Stimulated activated CD8-positive, alpha-beta memory T cell treated with anti-CD3 and anti-CD28 coated beads, Interleukin-7, amount 100 ng/mL, for 48 hours (primary cell): ENCODE measurements at regions not wholly inside any gene's neighbourhood (a gene's known extent, or its start where the extent isn't known, plus 50 kb on each side); places are given as distances from the start of the nearest gene placed in this dataset.

ENCODE experiments used
- DNase-seq, 2 donors: peaks; one replicate each; pipeline ENCODE4 v3.0.0-alpha.2; 2020; ENCODE audit warnings: low read depth in 1 of 2; ENCODE audit errors: extremely low read depth in 1 of 2

DNA sequence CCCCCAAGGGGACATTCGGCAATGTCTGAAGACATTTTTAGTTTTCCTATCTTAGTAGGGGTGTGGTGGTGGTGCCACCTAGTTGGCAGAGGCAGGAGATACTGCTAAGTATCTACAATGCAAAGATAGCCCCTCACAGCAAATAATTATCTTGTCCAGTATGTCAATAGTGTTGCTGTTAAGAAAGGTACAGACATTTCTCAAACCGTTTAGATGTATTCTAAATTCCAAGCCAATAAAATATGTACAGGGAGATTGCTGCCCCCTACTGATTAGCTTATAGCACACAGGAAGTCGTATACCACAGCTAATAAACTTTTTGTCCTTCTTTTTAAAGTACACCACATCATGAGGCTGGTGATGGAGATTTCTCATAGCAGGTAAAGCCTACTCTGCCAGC, 260.5 kb downstream of the TMA16 start:
- no peak for DNase-seq

DNA sequence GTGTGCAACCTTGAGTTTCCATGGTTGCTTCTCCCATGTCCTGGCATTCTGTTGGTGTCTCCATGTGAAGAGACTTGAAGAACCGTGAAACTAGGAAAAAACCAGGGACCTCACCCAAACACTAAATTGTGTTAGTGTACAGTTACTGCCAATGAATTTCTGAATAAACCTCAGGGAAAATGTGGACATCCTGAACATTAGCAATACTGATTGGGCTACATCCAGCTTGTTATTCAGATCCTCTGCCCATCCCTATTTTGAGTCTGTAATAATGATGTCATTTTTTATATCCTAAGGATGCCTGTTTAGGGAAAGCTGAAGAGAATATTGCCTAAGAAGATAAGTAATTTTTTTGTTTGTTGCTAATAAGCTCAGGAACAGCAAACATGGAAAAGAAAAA, 262.7 kb downstream of the TMA16 start:
- DNase-seq = no peak

DNA sequence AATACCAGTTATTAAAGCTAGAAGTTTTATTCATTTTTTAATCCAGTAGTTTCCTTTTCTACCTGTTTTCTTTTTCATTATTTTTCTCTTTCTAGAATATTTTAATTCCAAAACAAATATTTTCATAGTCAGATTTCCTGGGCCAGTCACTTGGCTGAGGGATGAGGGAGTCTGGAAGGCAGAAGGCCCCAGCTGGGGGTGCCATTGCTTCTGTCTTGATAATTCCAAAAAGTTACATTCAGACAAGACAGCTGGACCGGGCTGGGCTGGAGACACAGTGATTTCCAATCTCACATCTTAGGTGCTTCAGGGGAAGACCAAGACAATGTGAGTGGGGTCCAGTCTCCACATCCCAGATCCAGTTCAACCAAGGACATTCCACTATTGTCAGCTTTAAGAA, 263.5 kb downstream of the TMA16 start:
- DNase-seq = no peak

DNA sequence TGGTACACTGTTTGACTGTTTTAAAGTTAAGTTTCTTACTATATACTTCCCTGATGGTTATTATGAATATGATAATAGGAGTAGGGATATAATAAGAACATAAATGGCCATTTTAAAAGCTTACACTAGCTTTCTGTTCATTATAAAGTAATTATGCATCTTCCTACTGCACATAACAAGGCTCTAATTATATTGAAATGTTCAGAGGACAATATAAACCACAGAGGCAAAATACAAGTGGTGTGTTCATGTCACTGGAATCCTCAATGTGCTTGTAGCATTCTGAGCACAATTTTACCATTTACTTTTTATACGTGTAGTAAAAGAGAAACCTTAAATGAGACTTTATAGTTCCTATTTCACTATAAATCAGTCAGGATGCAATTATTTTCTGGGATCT, 268.3 kb downstream of the TMA16 start:
- no peak for DNase-seq

DNA sequence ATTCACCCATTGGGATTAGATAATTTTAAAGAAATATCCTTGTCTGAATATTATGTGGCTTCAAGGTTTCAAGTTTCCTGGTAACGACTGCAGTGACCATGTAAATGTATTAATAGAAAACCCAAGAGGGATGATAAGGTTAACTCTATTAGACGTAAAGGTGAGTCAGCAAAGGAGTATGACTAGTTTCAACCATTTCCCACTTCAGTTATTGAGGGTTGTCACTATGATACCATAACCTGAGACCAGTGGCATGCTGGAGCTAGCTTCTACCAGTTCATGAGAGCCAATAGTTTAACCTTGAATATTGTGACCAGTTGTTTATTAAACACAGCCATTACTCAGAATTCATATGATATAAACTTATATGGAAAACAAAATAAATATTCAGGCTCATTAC, 270.1 kb downstream of the TMA16 start:
- DNase-seq = no peak

DNA sequence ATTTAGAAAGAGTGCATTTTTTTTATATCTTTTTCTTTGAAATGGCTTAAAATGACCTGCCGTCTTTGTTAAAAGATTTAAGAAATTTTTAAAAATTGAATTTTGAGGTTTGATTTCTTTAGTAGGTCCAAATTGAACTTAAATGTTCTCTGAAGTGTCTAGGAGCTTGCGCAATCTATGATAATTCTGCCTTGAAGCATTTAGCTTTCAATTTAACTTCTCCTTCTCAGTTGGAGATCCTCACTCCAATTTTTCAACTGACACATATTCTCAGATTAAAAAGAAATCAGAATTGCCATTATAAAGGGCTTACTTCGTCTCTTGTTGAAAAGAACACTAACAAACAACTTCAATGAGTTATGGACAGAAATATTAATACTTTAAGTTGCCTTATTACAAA, 273.5 kb downstream of the TMA16 start:
- no peak for DNase-seq

DNA sequence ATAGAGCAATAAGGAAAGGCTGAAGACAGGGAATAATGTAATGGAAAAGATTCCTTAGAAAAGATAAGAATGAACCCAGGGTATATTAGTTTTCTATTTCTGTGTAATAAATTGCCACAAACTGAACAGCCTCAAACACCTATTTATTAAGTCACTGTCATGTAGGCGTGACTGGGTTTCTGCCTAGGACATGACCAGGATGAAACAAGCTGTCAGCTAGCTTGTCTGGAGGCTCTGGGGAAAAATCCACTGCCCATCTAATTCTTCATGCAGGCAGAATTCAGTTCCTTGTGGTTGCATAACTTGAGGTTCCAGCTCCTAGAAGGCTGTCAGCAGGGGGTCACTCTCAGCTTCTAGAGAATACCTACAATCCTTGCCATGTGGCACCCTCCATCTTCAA, 277.7 kb downstream of the TMA16 start:
- DNase-seq = no peak

DNA sequence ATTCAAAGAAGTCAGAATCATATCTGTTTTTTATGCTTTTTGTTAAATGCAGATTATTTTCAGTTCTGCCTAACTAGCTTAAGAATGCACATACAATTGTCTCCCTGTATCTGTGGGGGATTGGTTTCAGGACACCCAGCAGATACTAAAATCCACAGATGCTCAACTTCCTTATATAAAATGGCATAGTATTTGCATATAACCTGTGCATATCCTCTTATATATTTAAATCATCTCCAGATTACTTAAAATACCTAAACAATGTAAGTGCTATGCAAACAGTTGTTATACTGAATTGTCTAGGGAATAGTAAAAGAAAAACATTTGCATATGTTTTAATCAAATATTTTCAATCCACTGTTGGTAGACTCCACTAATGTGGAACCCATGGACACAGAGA, 279.4 kb downstream of the TMA16 start:
- no peak for DNase-seq

DNA sequence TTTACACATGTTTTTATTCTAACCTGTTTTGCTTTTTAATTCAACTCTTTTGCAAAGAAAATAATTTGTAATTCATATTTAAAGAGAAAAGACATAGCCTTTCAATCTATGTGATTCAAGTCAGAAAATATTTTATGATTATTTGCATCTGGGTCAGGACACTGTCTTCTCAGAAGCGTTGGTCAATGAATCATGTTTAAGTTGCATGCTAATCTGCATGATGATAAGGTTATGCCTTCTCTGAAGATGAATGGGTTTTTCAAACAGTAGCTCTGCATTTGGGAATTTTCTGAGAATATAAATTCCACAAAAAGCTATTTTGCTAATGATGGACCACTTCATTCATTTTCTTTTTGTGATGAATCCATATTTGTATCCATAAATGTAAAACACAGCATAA, 282.5 kb downstream of the TMA16 start:
- DNase-seq = no peak

DNA sequence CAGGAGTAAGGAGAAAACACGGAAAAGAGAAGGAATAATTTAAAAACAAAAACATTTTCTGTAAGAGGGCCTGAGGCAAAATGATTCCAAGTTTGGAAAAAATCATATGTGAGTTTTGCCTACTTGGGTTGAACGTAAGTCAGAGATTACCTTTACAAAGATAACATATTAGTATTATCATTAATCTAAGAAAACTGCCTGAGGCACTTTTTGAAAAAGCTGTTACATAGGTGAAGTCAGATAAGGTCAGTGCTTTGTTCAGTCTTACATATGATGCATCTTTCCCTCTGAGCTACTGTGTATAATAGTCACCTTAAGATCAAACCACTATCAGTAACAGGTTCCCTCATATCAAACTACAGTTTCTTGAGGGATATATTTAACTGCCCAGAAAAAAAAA, 287.2 kb downstream of the TMA16 start:
- DNase-seq = no peak

DNA sequence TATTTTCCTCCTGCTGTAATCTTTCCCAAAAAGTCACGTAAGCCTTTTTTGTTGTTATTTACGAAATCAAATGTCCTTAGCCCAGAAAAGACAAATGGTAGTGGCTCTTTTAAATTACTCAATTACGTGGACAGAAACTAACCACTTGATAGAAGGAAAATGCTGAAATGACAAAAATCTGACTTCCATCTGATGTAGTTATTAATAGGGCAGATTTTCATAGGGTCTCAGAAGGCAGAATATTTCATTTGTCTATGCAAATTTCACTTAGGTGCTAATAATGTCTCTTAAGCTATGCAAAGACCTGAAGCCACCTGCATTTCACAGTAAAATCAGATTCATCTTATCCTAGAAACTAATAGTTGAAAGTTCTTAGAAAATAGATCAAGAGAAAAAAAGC, 295.7 kb downstream of the TMA16 start:
- DNase-seq = no peak

DNA sequence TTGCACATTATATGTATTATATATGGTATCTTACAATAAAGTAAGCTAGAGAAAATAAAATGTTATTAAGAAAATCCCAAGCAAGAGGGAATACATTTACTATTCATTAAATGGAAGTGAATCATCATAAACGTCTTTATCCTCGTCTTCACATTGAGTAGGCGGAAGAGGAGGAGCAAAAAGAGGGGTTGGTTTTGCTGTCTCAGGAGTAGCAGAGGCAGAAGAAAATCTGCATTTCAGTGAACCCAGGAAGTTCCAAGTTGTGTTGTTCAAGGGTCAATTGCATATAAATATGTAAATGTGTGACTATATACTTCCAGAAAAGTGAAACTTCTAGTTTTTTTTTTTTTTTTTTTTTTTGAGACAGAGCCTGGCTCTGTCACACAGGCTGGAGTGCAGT, 301.4 kb downstream of the TMA16 start:
- no peak for DNase-seq

DNA sequence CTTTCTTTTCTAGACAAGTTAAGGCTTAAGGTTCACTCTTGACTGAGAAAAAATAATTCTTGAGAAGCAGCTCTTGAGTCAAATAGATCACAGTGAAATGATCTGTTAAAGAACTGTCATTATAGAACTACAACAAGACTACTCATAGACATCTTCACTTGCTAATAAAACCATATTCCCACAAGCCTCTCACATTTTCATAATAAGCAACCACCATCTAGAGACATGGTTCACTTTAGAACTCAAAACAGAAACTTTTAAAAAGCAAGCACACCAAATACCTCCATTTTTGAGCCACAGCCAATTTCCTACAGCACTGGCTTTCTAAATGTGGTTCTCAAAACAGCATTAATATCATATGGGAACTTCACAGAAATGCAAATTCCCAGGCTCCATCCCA, 309.5 kb downstream of the TMA16 start:
- no peak for DNase-seq

DNA sequence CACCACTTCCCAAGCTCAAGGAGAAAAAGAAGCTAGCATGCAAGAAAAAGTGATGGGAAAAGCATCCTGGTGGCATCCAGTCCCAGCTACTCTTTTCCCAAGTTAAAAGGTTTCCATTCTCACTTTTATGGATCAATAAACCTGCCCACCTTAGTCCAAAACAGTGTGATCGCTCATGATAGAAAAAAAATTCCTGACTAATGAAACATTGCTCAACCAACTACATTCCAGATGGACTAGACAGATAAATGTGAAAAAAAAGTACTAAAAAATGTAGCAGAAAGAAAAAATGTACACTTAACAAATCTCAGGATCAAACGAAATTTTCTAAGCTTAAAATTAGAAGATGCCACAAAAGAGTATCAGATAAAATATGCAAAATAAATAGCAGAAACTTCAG, 312.2 kb downstream of the TMA16 start:
- no peak for DNase-seq

DNA sequence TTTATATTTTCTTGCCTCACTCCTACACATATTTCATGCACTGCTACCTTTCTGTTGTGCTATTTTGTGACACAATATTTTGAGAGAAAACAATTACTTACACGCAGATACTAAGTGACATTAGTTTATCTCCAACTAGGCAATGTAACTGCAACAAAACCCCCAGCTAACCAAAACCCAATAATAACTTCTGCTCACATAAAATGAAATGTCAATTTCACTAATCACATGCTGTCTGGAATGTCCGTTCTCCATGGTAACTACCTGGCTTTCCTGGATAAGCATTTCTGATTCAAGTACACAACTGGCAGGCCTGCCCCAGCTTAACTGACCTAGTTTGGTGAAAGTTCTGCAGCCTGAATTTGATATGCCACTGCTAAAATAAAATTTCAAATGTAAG, 313.5 kb downstream of the TMA16 start:
- DNase-seq = no peak

DNA sequence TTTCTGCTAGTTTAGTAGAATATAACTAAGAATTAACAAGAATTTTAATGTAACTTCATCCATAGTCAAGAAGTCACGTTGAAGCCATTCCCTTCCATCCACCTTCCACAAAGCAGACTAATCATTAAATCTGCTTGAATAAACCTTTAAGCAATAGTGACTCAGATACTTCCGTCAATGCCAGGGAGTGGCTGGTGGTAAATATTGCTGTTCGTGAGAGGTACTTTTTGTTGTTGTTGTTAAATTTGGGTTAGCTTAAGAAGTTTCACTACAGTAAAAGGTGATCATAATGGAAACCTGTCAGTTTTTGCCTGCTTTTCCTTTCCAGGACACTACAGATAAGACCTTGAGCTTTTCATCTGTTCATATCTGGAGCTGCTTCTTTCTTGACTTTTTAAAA, 316.3 kb downstream of the TMA16 start:
- DNase-seq = no peak

DNA sequence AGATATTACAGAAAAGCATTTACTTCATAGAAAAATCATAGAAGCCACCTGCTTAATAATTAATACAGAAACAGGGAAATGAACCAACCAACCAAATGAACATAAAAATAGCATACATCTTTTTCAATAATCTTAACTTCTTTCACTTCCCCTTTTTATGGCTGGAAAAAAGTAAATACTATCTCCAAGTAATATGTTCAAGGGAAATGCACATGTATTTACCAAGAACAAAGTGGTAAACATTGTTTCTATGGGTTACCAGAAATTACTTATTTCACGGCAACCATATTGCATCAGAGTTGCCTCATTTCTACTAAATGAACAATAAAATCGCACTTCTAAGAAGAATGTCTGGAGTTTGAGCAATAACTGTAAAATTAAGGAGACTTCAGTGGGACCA, 321.3 kb downstream of the TMA16 start:
- DNase-seq = no peak

DNA sequence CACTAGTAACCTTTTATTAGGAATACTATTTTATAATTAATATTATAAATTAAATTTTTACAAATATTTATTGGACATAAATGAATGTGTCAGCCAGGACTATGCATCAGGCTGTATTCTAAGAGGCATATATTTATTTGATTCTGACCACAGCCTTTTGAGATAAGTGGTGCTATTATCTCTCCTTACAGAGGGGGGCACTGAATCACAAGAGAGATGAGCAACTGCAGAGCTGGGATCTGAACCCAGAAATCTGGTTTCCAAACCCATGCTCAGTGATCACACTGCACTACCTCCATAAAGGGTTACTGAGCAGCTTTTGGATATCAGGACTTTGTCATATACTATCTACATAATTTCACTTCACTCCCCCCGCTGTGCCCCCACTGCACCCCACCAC, 322.0 kb downstream of the TMA16 start:
- DNase-seq = no peak

DNA sequence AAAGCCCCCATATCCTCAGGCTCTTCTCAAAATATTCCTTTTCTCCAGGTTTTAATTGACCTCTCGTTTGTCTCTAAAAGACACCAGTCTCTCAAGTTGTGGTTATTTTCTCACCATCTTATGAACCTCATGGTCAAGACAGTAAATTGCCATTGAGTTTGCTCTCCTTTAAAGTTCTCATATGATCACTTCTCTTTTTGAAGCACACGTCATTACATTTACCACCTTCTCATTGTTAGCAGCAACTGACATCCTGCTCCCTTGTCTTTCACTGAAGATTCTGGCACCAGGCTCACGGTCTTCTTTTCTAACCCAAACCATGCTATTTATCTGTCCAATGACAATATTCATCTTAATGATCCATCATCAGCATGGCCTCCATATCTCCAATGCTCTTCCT, 324.2 kb downstream of the TMA16 start:
- DNase-seq = no peak

DNA sequence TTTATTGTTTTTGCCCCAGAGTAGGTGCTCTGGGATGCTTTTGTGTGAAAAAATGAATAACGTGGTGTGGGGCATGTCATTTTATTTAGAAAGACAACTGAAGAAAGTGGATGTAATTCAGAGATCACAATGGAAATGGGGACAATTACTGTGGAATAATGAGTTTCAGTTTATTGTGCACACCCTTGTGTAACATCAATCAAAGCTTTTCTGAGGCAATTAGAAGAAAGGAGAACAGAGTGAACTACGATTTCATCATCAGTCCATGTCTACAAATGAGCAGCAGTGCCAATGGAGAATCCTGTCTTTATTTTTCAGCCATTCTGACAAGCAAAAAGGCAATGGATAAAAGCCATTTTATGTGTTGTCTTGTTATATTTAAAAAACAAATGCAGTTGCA, 339.2 kb downstream of the TMA16 start:
- no peak for DNase-seq

DNA sequence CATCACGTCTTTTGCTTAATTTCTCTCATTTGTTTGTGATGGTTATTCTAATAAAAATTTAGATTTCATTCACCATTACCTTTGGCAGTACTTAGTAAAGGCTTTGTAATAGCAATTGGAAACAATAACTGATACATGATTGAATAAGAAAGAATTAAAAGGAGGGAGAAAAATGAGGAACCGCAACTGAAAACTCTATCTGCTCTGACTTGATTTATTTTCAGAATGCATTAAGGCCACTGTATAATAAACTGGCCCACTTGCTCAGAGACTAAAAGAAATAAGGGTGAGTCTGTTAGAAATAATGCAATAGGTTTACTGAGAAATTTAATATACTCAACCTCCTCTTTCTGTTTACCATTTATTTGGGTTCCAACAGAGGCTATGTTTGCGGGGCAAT, 351.5 kb downstream of the TMA16 start:
- no peak for DNase-seq

DNA sequence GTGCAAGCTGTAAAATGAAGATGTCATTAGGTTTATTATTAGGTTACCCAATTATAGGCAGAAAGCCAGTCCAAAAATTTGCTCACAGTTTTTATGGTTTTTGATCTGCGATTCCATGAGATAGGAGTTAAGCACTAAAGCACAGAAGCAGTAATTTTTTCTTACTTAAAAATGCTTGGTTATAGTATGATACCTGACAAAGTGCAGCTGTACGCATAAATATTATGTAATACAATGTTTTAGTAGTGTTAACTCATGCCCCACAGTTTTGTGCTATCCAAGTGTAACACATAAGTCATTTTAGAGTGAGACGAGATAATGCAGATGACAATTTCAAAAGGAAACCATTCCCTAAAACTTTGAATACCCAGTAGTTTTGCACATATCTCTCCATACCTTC, 357.8 kb downstream of the TMA16 start:
- DNase-seq = no peak

DNA sequence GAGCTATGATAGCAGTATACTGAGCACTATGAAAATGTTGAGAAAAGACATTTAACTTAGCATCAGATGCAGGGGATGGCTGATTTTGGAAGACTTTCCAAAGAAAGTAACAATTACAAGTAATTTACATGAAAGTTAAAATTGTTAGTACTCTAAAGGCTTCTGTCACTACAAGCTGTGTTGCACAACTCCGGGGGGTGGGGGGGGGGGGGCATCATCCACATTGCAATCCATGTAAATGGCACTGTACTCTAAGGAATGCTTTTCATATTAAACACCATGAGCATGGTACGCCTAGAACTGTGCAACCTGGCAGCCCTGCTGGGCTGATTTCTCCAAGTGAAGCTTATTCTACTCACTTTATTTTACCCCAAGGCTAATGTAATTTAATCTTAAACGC, 363.4 kb downstream of the TMA16 start:
- DNase-seq = no peak

DNA sequence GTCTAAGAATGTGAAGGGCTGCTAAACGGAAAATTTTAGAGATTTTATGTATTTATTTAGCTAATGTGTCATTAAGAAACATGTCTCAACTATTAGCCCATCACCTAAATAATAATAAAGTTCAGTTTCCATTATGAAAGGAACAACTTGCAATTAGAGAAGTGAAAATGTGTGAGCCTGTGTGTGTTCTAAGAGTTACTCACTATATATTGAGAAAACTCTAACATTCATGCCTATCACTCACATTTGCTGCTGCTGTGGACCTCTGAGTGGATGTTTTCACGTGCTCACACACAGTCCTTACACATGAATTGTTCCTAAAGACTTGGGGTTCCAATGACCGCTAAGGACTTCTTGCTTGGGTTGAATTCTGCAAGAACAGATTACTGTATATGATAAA, 364.0 kb downstream of the TMA16 start:
- no peak for DNase-seq
